WTC11 (cell line): ENCODE measurements at regions not wholly inside any gene's neighbourhood (a gene's known extent, or its start where the extent isn't known, plus 50 kb on each side); places are given as distances from the start of the nearest gene placed in this dataset.

Source experiments
- ATAC-seq: fragments of 200-7000 bp; cut with Tn5 transposase; 2 replicates; pipeline ENCODE4 v1.10.0; 2021; ENCODE audit warnings: mild to moderate bottlenecking, moderate library complexity
- CTCF ChIA-PET: fragments of 300-600 bp; sonication (Branson Sonifier 250); formaldehyde crosslinking; loops from one replicate; lab custom pipeline; 2021; ENCODE audit warnings: antibody characterized with exemption; lab: Charles Lee
- POLR2A ChIA-PET: fragments of 350-600 bp; sonication (Branson Sonifier 250); formaldehyde crosslinking; loops from one replicate; lab custom pipeline; 2021; ENCODE audit warnings: antibody characterized with exemption; lab: Charles Lee
- DNase-seq: peaks from one replicate; pipeline ENCODE4 v3.0.0; 2021; ENCODE audit warnings: low spot score
- H3K27ac Mint-ChIP-seq: 2 replicates; pipeline ENCODE4 v1.8.0; 2021; ENCODE audit warnings: mixed read lengths
- H3K27me3 Mint-ChIP-seq: 2 replicates; pipeline ENCODE4 v1.8.0; 2021; ENCODE audit warnings: low read depth, mild to moderate bottlenecking, moderate library complexity, mixed read lengths
- H3K36me3 Mint-ChIP-seq: 2 replicates; pipeline ENCODE4 v1.8.0; 2021; ENCODE audit warnings: mixed read lengths
- H3K4me1 Mint-ChIP-seq: 2 replicates; pipeline ENCODE4 v1.8.0; 2022; ENCODE audit warnings: mixed read lengths
- H3K4me3 Mint-ChIP-seq: 2 replicates; pipeline ENCODE4 v1.8.0; 2021; ENCODE audit warnings: mild to moderate bottlenecking, moderate library complexity, mixed read lengths
- H3K9me3 Mint-ChIP-seq: 2 replicates; pipeline ENCODE4 v1.8.0; 2021; ENCODE audit warnings: mixed read lengths
- AFF4 ChIP-seq: sonication (generic); formaldehyde crosslinking; IDR thresholded peaks from 2 replicates; pipeline ENCODE4 v1.8.1; 2023; ENCODE audit warnings: mild to moderate bottlenecking, missing genetic modification reagents, borderline replicate concordance
- ATF3 ChIP-seq: sonication (generic); formaldehyde crosslinking; conservative IDR thresholded peaks from 2 replicates; pipeline ENCODE4 v1.8.1; 2022; ENCODE audit warnings: mild to moderate bottlenecking, missing genetic modification reagents
- CDX4 ChIP-seq: fragments of 250-450 bp; sonication (Bioruptor Pico); IDR thresholded peaks from 2 replicates; pipeline ENCODE4 v1.9.0; 2021; ENCODE audit warnings: moderate library complexity, mild to moderate bottlenecking, inconsistent platforms, borderline replicate concordance
- ELF4 ChIP-seq: sonication (generic); formaldehyde crosslinking; IDR thresholded peaks from 2 replicates; pipeline ENCODE4 v1.8.1; 2022; ENCODE audit warnings: low read depth, mild to moderate bottlenecking, moderate library complexity, missing genetic modification reagents
- EMX1 ChIP-seq: fragments of 250-450 bp; sonication (Bioruptor Pico); IDR thresholded peaks from 2 replicates; pipeline ENCODE4 v1.8.0; 2021; ENCODE audit warnings: mild to moderate bottlenecking
- ERG ChIP-seq: fragments of 250-450 bp; sonication (Bioruptor Pico); IDR thresholded peaks from 2 replicates; pipeline ENCODE4 v1.8.0; 2021; ENCODE audit warnings: mild to moderate bottlenecking
- IRF2 ChIP-seq: sonication (generic); formaldehyde crosslinking; IDR thresholded peaks from 2 replicates; pipeline ENCODE4 v1.8.0; 2022; ENCODE audit warnings: low read depth, missing genetic modification reagents, borderline replicate concordance
- MXD4 ChIP-seq: fragments of 250-450 bp; sonication (Bioruptor Pico); IDR thresholded peaks from 2 replicates; pipeline ENCODE4 v1.8.0; 2021; ENCODE audit warnings: mild to moderate bottlenecking, moderate library complexity, borderline replicate concordance
- OVOL2 ChIP-seq: fragments of 250-450 bp; sonication (Bioruptor Pico); IDR thresholded peaks from 2 replicates; pipeline ENCODE4 v1.9.0; 2021; ENCODE audit warnings: mild to moderate bottlenecking, borderline replicate concordance
- PRDM15 ChIP-seq: sonication (generic); formaldehyde crosslinking; IDR thresholded peaks from 2 replicates; pipeline ENCODE4 v1.8.0; 2022; ENCODE audit warnings: missing genetic modification reagents
- RORB ChIP-seq: fragments of 250-450 bp; sonication (Bioruptor Pico); IDR thresholded peaks from 2 replicates; pipeline ENCODE4 v1.9.0; 2021; ENCODE audit warnings: mild to moderate bottlenecking
- SOX15 ChIP-seq: fragments of 250-450 bp; sonication (Bioruptor Pico); IDR thresholded peaks from 2 replicates; pipeline ENCODE4 v1.9.0; 2021; ENCODE audit warnings: mild to moderate bottlenecking
- TEAD4 ChIP-seq: sonication (generic); formaldehyde crosslinking; IDR thresholded peaks from 2 replicates; pipeline ENCODE4 v1.8.0; 2022; ENCODE audit warnings: mild to moderate bottlenecking, missing genetic modification reagents
- ZNF532 ChIP-seq: fragments of 250-450 bp; sonication (Bioruptor Pico); IDR thresholded peaks from 2 replicates; pipeline ENCODE4 v1.9.0; 2021; ENCODE audit warnings: mild to moderate bottlenecking, borderline replicate concordance

GRCh38 chrX:121160987-121161386 is 113.6 kb downstream of the GLUD2 start (continued):
- TF ChIP-seq AFF4: no peak
- no peak for TF ChIP-seq MXD4
- TF ChIP-seq TEAD4 (CRISPR knock-in tag): no peak
- no peak for TF ChIP-seq EMX1 (CRISPR knock-in tag)
- TF ChIP-seq IRF2 (CRISPR knock-in tag): no peak
- no peak for TF ChIP-seq CDX4 (CRISPR knock-in tag)
- no peak for TF ChIP-seq ZNF532
- TF ChIP-seq ELF4: no peak
- TF ChIP-seq, all 79 proteins: peak for 0

- no peaks in the 10 kb centered on the region for H3K36me3 Mint-ChIP-seq
- TF ChIP-seq ATF3 (CRISPR knock-in tag) (no peak), ERG (no peak)
- peaks cover 14% of the 10 kb centered on the region for H3K4me1 Mint-ChIP-seq
- no peak overlapping the region for H3K4me3 Mint-ChIP-seq
- no peak overlapping the region for H3K27ac Mint-ChIP-seq
- no peaks in the 10 kb centered on the region for H3K27me3 Mint-ChIP-seq
- no peaks in the 10 kb centered on the region for H3K9me3 Mint-ChIP-seq
- ATAC-seq (no peak), DNase-seq (no peak)
- ChIA-PET CTCF (no interaction called here), POLR2A (no interaction called here)
These were observed 114.1 kb downstream of the GLUD2 start for GRCh38 chrX:121161501-121161933.

GRCh38 chrX:121163443-121163842 is 116.0 kb downstream of the GLUD2 start:
- Mint-ChIP-seq H3K9me3 (no peaks in the 10 kb centered on the region), H3K27ac (no peak overlapping the region), H3K36me3 (no peaks in the 10 kb centered on the region), H3K4me3 (no peak overlapping the region), H3K4me1 (peaks cover 10% of the 10 kb centered on the region), H3K27me3 (no peaks in the 10 kb centered on the region)
- CTCF ChIA-PET: no interaction called here
- DNase-seq (no peak), ATAC-seq (no peak)
- POLR2A ChIA-PET: no interaction called here
- no peak for TF ChIP-seq IRF2 (CRISPR knock-in tag)
- no peak for TF ChIP-seq SOX15
- TF ChIP-seq AFF4: no peak
- TF ChIP-seq RORB: no peak
- no peak for TF ChIP-seq PRDM15 (CRISPR knock-in tag)
- no peak for TF ChIP-seq OVOL2
